GM21360 (cell line): ENCODE measurements at regions not wholly inside any gene's neighbourhood (a gene's known extent, or its start where the extent isn't known, plus 50 kb on each side); places are given as distances from the start of the nearest gene placed in this dataset.
"Not testable (repeated sequence)": the region's sequence is repeated elsewhere in the genome, so short reads cannot be mapped to it uniquely, and the experiment has no call there.

Experiments used
- ATAC-seq: cut with Tn5 transposase; IDR thresholded peaks from one replicate; pipeline ENCODE4 v1.9.1; 2021; ENCODE audit warnings: mild to moderate bottlenecking, moderate library complexity; ENCODE audit not compliant: unreplicated experiment

DNA sequence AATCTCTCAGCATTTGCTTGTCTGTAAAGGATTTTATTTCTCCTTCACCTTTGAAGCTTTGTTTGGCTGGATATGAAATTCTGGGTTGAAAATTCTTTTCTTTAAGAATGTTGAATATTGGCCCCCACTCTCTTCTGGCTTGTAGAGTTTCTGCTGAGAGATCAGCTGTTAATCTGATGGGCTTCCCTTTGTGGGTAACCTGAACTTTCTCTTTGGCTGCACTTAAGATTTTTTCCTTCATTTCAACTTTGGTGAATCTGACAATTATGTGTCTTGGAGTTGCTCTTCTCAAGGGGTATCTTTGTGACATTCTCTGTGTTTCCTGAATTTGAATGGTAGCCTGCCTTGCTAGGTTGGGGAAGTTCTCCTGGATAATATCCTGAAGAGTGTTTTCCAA lies 189.4 kb downstream of the TTC6 start:
- not testable (repeated sequence) for ATAC-seq

DNA sequence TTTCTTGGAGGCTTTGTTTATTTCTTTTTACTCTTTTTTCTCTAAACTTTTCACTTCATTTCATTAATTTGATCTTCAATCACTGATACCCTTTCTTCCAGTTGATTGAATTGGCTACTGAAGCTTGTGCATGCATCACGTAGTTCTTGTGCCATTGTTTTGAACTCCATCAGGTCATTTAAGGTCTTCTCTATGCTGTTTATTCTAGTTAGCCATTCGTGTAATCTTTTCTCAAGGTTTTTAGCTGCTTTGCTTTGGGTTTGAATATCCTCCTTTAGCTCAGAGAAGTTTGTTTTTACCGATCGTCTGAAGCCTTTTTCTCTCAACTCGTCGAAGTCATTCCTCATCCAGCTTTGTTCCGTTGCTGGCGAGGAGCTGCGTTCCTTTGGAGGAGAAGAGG lies 189.9 kb downstream of the TTC6 start:
- ATAC-seq = not testable (repeated sequence)

GRCh38 chr14:37786114-37786625 lies 190.7 kb downstream of the TTC6 start:
- ATAC-seq = not testable (repeated sequence)

DNA sequence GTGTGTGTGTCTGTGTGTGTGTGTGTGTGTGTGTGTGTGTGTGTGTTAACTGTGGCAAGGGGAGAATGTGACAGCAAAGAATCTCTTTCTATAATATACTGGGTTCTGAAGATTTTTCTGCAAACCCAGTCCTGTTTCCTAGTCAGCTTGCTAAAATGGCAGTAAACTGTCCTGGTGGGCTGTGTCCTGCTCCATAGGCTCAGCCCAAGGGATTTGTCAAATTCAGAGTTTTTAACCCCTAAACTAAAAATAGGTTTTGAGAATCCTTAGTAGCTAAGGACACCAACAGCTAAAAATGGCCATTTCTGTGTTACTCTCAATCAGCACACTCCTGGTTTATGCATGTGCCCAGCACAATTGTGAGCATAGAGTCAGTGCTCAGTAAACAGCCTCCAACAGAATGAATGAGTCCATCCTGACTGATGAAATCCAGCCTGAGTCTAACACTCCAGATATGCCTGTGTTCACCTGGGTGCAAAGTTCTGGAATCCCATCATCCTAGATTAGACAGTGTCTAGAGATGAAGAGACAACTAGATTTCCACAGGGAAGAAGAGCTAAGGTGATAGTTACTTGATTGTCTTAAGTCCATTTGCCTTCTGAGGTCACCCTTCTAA lies 192.6 kb downstream of the TTC6 start:
- no peak for ATAC-seq

DNA sequence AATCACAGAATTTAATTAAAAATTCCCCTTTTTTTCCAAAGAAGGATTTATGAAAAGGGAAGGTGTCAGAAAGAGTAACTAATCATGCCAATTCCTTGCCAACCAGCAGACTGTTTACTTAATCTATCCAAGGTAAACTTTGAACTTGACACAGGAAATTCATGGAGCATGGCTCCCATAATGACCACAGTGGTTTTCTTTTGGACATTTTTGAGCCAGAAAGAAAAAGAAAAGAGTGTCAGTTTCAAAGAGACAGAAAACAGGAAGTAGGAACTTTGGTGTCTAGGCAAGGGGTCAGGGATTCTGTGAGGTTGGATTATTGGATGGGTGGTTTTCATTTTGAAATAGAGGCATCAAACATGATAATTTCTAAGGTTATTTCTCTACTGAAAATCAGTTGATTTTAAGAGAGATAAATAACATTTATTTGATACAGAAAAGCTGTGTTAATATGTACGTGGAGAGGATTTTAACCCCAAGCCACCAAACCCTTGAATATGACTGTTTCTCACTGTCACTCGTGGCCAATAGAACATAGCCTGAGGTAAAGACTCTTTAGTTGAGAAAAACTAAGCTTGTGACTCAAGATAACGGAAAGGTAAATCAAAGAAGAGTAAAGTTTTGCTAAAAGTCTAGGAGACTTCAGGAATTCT lies 196.1 kb downstream of the TTC6 start:
- no peak for ATAC-seq

- no peak for ATAC-seq
Observed at GRCh38 chr14:37792124-37792523, 196.7 kb downstream of the TTC6 start.

DNA sequence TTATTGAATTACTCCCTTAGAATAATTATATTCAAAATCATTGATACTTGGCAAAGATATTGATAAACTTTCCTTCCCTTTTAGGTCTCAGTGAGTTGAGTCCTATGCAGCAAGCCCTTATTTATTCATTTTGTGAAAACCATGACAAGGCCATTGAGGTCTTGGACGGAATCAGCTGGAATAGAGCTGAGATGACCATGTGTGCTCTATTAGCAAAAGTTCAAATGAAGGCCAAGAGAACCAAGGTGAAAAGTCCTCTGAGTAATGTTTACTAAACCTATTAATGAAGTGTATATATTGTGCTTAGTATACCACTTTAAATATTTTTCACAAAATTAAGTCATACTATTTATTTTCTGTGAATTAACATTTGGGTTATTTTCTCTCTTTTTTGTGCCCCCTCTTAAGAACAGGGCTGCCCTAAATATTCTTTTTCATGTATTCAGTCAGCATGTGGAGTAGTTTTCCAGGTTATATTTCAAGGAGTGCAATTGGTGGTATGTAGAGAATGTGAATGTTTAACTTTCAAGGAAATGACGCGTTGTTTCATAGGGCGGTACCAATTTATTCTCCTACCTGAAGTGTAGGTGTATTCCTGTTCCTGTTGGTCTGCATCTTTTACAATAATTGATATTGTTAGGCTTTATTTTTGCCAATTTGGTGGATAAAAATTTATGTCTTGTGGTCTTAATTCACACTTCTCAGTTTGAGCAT lies 201.4 kb downstream of the TTC6 start:
- no peak for ATAC-seq

DNA sequence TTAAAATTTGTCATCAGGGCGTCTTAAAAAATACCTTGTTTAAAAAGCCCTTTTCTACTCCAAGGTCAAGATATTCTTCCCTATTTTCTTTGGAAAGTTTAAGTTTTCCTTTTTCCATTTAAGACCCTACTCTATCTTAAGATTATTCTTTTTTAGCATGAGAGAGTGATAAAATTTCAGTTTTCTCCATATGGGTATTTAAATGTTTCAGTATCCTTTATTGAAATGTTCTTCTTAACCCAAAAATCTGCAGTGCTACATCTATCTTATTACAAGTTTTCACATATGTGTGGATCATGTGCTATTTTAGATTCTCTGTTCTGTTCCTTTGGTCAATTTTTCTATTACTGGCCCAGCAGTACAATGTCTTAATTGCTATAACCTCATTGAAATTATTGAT lies 202.2 kb downstream of the TTC6 start:
- no peak for ATAC-seq

GRCh38 chr14:37807722-37808121 lies 212.3 kb downstream of the TTC6 start:
- ATAC-seq = no peak

DNA sequence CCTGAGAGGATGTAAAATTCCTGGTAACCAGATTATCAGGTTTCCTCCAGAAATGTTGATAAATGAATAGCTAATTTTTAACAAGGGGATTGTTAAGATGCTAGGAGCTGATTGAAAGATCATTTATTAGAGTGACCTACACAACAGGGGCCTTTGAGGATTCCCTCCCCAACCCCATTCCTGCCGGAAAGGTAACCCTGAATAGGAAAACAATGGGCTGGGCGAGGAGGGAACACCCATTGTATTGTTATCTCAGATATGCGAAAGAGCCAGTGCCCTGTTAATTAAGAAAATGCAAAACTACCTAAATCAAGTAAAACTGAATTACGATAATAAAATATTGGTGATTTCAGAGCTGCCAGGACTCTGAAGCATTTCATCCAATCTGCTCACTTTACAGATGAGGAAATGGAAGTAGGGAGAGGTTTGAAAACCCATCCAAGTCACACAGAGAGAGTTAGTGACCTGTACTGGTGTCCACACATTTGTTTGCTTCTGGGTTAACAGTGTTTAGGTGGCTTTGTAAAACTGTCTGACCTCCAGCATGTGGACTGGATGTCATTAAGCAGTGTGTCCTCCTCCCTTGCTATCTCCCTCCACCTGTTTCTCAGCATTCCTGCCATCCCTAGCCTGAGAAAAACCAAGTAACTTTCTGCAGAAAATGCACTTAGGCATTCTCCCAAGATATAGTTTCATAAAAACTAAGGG lies 214.8 kb downstream of the TTC6 start:
- no peak for ATAC-seq

- ATAC-seq = no peak
Observed at GRCh38 chr14:37813732-37814131, 218.3 kb downstream of the TTC6 start.

GRCh38 chr14:37816135-37816534 lies 220.7 kb downstream of the TTC6 start:
- no peak for ATAC-seq

DNA sequence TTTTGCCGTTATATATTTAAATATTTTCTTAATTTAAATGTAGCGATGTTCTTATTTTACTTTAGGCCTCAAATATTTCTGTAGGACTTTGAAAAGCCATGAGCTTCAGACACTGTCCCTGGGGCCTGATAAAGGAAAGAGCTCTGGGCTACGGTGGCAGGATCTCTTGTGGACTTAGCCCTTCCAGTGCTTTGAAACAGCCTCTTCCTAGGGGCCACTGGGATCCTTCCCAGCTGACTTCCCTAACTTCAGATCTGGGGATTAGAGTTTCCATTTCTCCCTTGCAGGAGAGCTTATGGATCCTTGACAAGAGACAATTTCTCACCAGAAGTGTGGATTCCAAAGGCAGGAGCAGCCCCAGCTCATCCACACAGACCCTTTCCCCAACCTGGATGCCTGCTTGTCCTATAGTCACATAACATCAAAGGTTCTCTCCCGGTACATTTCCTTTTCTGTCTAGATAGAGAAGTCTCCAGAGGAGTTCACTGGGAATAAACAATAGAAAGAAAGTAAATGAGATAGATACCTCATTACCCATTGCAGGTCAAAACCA lies 221.4 kb downstream of the TTC6 start:
- ATAC-seq = no peak

- no peak for ATAC-seq
Observed at GRCh38 chr14:37819155-37820015, 224.0 kb downstream of the TTC6 start.

- not testable (repeated sequence) for ATAC-seq
Observed at GRCh38 chr14:37820810-37821209, 225.4 kb downstream of the TTC6 start.

DNA sequence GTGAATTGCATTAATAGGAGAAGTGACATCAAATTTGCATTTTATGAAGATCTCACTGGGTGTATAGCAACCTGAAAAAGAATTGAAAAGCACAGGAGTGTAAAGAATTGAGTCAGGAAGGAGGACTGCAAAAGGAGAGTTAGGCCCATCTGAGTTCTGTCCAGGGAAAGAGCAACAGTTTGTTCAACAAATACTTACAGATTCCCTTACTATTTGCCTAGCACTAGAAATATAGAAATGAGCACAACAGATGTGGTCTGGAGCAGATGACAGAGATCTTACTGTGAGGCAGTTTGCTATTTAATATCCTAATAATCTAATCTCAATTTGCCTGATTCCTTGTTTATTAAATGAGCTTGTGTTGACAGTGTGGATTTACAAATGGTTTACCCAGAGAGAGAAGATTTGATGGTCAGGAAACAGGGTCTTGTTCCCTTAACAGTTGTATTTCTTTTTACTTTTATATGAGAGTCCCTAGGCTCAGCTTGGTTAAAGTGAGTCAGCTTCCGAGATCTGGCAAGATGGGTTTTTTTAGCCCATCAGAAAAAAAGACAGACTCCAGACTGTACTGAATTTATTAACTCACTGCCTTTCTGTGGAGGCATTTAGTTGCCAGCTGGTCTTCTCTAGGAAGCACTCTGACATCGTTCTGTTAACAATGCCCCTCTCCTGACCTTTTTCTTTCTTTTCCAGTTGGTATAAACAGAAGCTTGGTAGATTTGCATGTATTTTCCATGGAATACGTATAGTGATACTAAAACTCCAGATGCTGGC lies 229.7 kb downstream of the TTC6 start:
- ATAC-seq = no peak

DNA sequence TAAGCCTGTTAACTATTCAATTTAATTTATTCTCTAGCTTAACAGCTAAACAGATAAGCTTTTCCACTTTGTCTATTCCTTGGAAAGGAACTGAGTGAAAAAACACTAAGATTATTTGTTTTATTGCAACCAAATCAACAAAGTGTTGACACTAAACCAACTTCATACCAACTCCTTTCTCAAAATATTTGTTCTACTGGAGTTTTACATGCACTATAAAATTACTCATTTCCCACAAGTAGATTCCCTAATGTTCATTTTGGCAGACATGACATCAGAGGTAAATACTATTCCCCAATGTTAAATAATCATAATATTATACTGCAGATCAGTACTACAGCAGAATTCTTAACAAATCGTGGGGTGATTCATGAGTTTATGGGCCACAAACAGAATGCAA lies 231.4 kb downstream of the TTC6 start:
- no peak for ATAC-seq

- ATAC-seq = no peak
Observed at GRCh38 chr14:37830271-37830670, 234.8 kb downstream of the TTC6 start.

GRCh38 chr14:37834275-37834674 lies 238.8 kb downstream of the TTC6 start:
- ATAC-seq = no peak
